Right cardiac atrium (tissue), 5 donors: ENCODE measurements at regions not wholly inside any gene's neighbourhood (a gene's known extent, or its start where the extent isn't known, plus 50 kb on each side); places are given as distances from the start of the nearest gene placed in this dataset.

Experiments
- ATAC-seq, 2 donors: fragments of 200-7000 bp; cut with Tn5 transposase; one replicate each; pipeline versions ENCODE4 v1.8.0 to v1.9.1; 2020; ENCODE audit warnings: moderate library complexity in 2 of 2, mild to moderate bottlenecking in 1 of 2
- DNase-seq, 3 donors: peaks; one replicate each; pipeline ENCODE4 v3.0.0-alpha.2; 2020
- H3K27ac ChIP-seq: one replicate; pipeline ENCODE4 v1.5.1; 2013; ENCODE audit warnings: mild to moderate bottlenecking, low read length, control low read depth, moderate library complexity
- H3K27me3 ChIP-seq: one replicate; pipeline ENCODE4 v1.6.1; 2013; ENCODE audit not compliant: control insufficient read depth, insufficient read depth
- H3K4me1 ChIP-seq: one replicate; pipeline ENCODE4 v1.6.1; 2013; ENCODE audit warnings: low read length; ENCODE audit not compliant: control insufficient read depth, insufficient read depth
- H3K4me3 ChIP-seq: one replicate; pipeline ENCODE4 v1.5.1; 2013; ENCODE audit warnings: low read length, control low read depth
- H3K9me3 ChIP-seq: one replicate; pipeline ENCODE4 v1.6.1; 2013; ENCODE audit warnings: low read length; ENCODE audit not compliant: control insufficient read depth
- WGBS: extraction: QIAGEN DNeasy Blood & Tissue Kit; methylation state at CpG from one replicate; pipeline ENCODE4 v1.1.7; 2013; 5-methylcytosine and 5-hydroxymethylcytosine counted together
- intact Hi-C, 4 donors: fragments of 100-400 bp; cut with DNase I; formaldehyde crosslinking; loops; one replicate each; pipeline versions ENCODE4 v1.11.0 to v1.14.0; 2022 to 2023
- donor health status: healthy with polysubstance abuse.
- donor health status: DM: no; HTN: yes; CAD: no.
- donor health status: DM: no; HTN: no; CAD: no.
- donor health status: DM: no; HTN: yes; CAD: no; lungs with severe emphysema.
- donor health status: DM: yes; HTN: yes; CAD: no.

DNA sequence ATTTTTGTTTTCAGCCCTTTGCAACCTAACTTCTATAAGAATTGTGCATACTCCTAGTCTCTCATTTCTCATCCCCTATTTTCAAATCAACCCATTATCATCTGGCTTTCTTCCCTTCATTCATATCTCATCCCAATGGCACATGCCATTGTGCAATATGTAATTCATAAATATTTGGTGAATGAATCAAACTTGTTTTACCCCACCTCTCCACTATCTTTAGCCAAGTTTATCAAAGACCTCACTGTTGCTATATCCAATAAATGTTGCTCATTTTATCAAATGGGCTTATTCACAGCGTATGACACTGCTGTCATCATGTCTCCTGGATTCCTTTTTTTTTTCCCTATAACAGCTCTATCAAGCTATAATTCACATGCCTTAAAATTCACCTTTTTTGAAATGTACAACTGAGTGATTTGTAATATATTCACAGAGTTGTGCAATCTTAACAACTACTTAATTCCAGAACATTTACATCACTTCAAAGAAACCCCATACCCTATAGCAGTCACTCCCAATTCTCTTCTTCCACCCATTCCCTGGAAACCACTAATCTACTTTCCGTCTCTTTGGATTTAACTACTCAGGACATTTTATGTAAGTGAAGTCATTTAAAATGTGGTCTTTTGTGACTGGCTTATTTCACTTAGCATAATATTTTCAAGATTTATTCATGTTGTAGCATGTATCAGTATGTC is 214.4 kb upstream of the PAPPA start:
- ATAC-seq (peak in 1 of 2 donors; percentile 66), DNase-seq (no peak)
- no peak overlapping the region for H3K27ac ChIP-seq
- intact Hi-C loops, result no loop called here
- H3K9me3 ChIP-seq, result no peaks in the 10 kb centered on the region
- no peaks in the 10 kb centered on the region for H3K4me1 ChIP-seq
- 58% methylated on average over 2 of the region's 2 CpGs for WGBS
- no peak overlapping the region for H3K4me3 ChIP-seq
- no peaks in the 10 kb centered on the region for H3K27me3 ChIP-seq

DNA sequence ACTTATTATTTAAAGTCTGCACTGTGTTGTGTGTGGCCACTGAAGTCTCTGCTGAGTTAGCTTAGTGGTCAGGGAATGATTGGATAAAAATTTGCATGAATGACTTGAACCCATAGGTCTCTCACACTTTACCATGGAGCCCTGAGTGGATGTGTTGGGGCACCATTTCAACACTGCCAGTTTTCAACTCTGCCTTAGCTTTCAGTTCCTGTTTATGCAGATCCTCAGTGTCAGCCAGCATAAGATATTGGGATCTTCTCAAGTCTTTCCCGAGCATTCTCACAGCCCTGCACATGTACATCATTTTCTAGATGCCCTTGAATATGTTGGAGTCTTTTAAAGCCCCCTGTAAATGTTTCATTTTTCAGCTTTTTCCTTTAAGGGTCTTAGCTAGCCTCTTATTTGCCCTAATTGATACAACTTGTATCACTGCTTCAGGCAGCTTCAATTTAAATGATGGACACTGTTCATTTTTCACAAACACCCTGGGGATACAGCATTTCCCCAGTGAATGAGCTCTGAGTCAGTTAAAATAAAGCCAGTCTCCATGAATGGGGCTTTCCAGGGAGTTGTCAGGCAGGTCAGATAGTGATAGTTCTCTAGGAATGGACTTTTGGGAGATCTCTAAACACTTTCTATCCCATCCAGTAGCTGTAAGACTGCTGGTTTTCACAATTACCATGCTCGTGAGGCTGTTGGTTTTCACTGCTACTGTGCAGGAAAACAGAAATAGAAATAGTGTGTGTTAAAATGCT is 211.9 kb upstream of the PAPPA start:
- peaks cover 2% of the 10 kb centered on the region for H3K4me1 ChIP-seq
- no peaks in the 10 kb centered on the region for H3K9me3 ChIP-seq
- ATAC-seq (no peak), DNase-seq (no peak)
- WGBS, result 44% methylated on average over 2 of the region's 2 CpGs
- intact Hi-C loops, result loop anchor here in 1 of 4 donors (10.0 kb wide), 1 partner anchor 523 kb away; no protein-coding TSS in a partner anchor
- no peak overlapping the region for H3K4me3 ChIP-seq
- H3K27ac ChIP-seq, result no peak overlapping the region
- no peaks in the 10 kb centered on the region for H3K27me3 ChIP-seq

DNA sequence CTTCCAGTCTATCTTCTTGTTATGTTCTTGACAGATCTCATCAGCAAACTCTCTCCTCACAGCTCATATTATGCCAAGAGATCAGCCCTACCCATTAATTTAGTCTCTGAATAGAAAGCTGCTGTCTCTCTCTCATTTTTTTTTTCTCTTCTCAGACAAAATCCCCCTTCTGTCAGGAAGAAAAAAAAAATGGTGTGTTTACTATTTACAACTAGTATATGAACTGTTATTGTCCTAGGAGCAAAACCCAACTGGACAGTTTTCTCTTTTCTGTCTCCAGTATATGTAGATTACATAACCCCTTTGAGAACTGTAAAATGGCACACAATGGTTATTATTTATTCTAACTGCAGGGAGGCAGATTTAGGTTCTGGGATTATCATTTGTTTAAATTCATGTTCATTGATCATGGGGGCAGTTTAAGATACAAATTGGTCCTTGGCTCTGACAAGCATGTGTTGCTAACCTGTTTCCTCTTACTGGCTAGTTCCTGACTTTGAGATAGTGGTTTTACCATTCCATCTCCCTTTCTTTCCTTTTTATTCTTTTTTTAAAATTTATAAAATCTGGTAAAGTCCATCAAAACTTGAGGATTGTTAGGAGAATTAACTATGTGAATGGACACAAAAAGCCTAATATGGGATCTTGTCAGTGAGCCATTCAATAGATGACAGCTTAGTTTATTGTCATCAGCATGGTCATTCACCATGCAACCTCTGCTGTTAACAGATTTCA is 210.0 kb upstream of the PAPPA start:
- no peak for DNase-seq
- peaks cover 2% of the 10 kb centered on the region for H3K4me1 ChIP-seq
- ATAC-seq, result no peak
- H3K4me3 ChIP-seq, result no peak overlapping the region
- H3K27me3 ChIP-seq, result no peaks in the 10 kb centered on the region
- intact Hi-C loops, result loop anchor here in 1 of 4 donors (10.0 kb wide), 1 partner anchor 521 kb away; no protein-coding TSS in a partner anchor
- H3K27ac ChIP-seq, result peak overlapping the region; percentile 61
- no peaks in the 10 kb centered on the region for H3K9me3 ChIP-seq

DNA sequence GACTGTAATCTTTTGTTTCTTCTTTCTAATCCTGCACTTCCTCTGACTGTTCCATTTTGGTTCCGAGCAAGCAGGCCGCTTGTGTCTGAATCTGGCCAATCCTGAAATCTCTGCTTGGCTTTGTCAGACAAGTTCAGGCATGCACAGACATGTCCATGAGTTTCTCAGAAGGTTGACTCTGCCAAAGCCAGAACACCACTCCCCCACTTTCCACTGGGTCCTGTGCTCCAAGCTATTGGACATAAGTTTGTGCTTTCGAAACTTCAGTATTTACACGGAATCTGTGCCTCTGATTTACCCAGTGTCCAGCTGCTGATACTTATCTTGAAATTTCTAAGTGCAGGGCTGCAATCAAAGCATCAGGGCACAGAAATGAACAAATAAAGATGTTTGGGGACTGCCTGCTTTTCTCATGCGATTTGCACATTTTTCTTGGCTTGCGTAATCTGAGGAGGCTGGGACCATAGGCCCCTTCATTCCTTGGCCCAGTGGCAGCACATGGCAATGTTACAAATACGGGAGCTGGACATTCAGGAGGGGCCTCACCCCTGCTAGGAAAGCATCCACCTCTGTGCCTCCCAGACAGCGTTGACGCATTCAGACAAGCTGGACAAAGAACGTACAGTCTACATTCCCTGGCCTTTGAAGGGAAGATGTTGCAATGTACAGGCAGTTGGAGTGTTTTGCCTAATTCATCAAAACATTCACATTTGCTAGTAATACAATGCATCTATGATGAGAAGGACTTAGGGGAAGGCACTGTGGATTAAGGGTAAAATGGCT is 209.2 kb upstream of the PAPPA start:
- Histone ChIP-seq H3K27me3 (no peaks in the 10 kb centered on the region), H3K9me3 (no peaks in the 10 kb centered on the region), H3K4me3 (no peak overlapping the region), H3K27ac (peak overlapping the region; percentile 61), H3K4me1 (peaks cover 2% of the 10 kb centered on the region)
- 35% methylated on average over 10 of the region's 10 CpGs for WGBS
- peak; percentile 97 for ATAC-seq
- intact Hi-C loops, result loop anchor here in 1 of 4 donors (10.0 kb wide), 1 partner anchor 520 kb away; no protein-coding TSS in a partner anchor
- peak; percentile 88 to 94 (median 90) for DNase-seq

DNA sequence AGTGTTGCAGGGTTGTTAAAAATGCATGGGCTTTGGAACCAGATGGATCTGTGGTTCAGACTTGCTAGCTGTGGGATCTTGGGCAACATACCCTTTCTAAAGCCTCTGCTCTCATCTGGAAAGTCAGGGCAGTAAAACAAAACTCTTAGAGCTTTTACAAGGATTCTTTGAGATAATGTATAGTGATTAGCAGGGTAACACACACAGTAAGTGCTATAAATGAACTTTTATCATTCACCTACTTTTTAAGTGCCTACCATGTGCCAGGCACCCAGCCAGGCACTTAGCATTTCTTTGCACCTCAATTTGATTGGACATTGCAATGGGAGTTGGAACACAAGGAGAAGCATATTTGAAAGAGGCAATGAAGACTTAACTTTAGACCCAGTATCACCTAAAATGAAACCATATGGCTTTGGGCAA is 208.6 kb upstream of the PAPPA start:
- peak; percentile 20 to 27 for ATAC-seq
- DNase-seq, result peak; percentile 14 to 76 (median 56)
- intact Hi-C loops, result loop anchor here in 1 of 4 donors (10.0 kb wide), 1 partner anchor 520 kb away; no protein-coding TSS in a partner anchor
- Histone ChIP-seq H3K27ac (peak overlapping the region; percentile 56), H3K4me3 (no peak overlapping the region), H3K4me1 (peaks cover 2% of the 10 kb centered on the region), H3K9me3 (no peaks in the 10 kb centered on the region), H3K27me3 (no peaks in the 10 kb centered on the region)

DNA sequence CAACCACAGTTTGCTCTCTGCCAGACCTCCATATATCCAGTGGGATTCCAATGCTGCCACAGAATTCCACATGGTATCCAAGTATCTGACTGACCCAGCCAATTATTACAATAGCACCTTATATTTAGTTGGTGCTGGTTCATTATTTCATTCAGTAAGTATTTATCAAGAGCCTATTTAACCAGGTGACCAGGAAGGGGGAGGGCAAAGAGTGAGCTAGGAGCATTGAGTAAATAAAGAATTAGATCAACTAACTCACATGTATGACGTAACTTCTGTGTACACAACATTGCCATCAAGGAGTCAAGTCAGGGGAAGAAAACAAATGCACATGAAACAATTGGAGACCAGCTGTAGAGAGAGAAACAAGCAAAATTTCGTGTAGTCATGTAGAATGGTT is 207.1 kb upstream of the PAPPA start:
- ATAC-seq, result no peak
- Histone ChIP-seq H3K9me3 (no peaks in the 10 kb centered on the region), H3K27ac (no peak overlapping the region), H3K4me3 (no peak overlapping the region), H3K27me3 (no peaks in the 10 kb centered on the region), H3K4me1 (peaks cover 2% of the 10 kb centered on the region)
- intact Hi-C loops, result loop anchor here in 1 of 4 donors (10.0 kb wide), 1 partner anchor 518 kb away; no protein-coding TSS in a partner anchor
- WGBS, result 69% methylated on average over 2 of the region's 2 CpGs
- no peak for DNase-seq

DNA sequence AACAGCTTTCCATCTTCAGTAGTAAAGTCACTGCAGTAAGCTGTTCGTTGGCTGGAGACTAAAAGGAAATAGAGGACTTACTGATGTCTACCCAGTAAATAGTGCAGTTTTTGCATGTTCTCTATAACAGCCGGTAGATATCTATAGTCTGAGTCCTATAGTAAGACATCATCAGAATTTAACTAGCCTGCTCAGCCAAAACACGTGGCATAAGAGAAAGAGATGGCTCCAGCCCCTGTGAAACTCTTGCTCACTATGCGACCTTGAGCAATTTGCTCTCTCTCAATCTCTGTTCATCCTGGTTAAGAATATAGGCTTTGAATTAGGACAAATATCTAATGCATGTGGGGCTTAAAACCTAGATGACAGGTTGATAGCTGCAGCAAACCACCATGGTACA is 201.6 kb upstream of the PAPPA start:
- H3K9me3 ChIP-seq, result no peaks in the 10 kb centered on the region
- no peaks in the 10 kb centered on the region for H3K27me3 ChIP-seq
- DNase-seq (no peak), ATAC-seq (no peak)
- intact Hi-C loops, result no loop called here
- 72% methylated on average over 4 of the region's 4 CpGs for WGBS
- H3K4me3 ChIP-seq, result no peak overlapping the region
- no peak overlapping the region for H3K27ac ChIP-seq
- H3K4me1 ChIP-seq, result peaks cover 2% of the 10 kb centered on the region

DNA sequence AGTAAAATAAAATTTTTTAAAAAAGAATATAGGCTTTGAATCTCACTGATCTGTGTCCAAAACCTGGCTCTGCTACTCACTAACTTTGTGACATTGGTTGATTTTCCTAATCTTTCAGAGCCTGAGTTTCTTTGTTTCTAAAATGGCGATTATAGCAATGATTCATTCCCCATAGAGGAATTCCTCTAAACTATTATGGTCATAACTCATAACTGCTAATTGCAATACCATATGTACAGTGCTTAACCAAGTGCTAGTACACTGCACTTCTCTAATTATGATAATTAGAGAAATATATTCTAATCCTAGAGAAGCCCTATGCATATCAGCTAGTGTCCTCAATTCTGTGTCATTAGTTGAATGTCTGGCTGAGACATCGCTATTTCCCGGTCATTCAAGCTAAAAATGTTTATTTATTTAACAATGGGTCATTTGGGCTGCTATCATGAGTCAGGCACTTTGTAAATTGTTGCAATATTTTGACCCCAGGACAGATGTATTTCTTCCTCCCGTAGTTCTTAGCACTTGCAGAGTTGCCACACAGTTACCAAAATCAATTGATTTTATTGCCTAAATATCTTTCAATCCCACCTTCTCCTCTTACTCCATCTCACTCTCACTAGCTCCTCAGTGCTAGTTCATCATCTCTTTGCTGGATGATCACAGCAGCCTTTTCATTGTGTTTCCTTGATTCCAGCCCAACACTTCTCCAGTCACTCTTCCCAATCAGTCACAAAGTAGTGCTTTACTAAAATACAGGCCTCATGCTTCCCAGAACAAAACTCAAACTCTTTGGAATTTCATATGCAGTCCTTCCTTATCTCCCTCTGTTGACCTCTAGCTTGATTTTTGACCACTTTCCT is 200.9 kb upstream of the PAPPA start:
- Histone ChIP-seq H3K27me3 (no peaks in the 10 kb centered on the region), H3K27ac (no peak overlapping the region), H3K4me1 (peaks cover 2% of the 10 kb centered on the region), H3K4me3 (no peak overlapping the region), H3K9me3 (no peaks in the 10 kb centered on the region)
- 63% methylated on average over 4 of the region's 4 CpGs for WGBS
- DNase-seq (no peak), ATAC-seq (peak in 1 of 2 donors; percentile 52)
- intact Hi-C loops, result no loop called here

DNA sequence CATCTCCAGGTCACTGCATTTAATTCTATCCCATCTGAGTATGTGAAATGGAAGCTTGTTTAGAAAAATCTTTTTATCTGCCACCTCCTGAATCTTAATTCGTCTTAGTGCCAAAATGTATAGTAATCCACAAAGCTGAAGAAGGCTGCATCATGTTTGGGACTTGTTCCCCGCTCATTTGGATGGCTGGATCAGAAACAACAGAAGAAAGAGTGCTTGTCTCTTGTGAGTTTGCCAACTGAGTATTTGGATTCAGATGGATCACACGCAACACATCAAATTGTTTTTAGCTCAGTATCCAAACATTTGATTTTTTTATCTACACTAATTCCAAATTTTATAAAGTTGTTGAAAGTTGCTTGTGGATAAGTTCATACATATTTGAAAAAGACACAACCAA is 197.2 kb upstream of the PAPPA start:
- no peak for ATAC-seq
- no peak overlapping the region for H3K27ac ChIP-seq
- H3K4me3 ChIP-seq, result no peak overlapping the region
- H3K27me3 ChIP-seq, result no peaks in the 10 kb centered on the region
- WGBS, result 57% methylated on average over 3 of the region's 3 CpGs
- DNase-seq, result no peak
- H3K9me3 ChIP-seq, result no peaks in the 10 kb centered on the region
- peaks cover 2% of the 10 kb centered on the region for H3K4me1 ChIP-seq
- intact Hi-C loops, result no loop called here

DNA sequence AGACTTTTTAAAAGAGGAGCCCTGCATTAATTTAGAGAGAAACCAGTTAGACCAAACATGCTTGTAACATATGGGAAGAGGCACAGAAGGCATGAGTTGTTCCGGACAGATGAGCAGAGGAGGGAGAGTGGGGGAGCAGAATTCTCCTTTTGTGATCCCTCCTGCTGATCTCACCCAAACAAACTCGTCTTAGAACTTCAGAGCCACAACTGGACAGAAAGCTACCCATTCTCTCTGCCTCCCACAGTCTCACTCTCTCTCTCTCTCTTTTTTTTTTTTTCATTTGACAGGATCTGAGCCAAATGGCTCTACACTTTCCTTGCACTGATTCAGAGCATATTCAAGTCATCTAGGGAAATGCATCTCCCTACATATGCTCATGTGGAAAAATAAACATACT is 196.0 kb upstream of the PAPPA start:
- DNase-seq, result no peak
- H3K27me3 ChIP-seq, result no peaks in the 10 kb centered on the region
- intact Hi-C loops, result no loop called here
- H3K9me3 ChIP-seq, result no peaks in the 10 kb centered on the region
- no peak overlapping the region for H3K27ac ChIP-seq
- ATAC-seq, result no peak
- 61% methylated on average over 2 of the region's 2 CpGs for WGBS
- no peak overlapping the region for H3K4me3 ChIP-seq
- peaks cover 2% of the 10 kb centered on the region for H3K4me1 ChIP-seq
